Right cardiac atrium (tissue), 5 donors: ENCODE measurements at regions not wholly inside any gene's neighbourhood (a gene's known extent, or its start where the extent isn't known, plus 50 kb on each side); places are given as distances from the start of the nearest gene placed in this dataset.
A peak's percentile ranks its signal among the peaks of the same experiment; 100 is the strongest.
"Not testable (repeated sequence)": the region's sequence is repeated elsewhere in the genome, so short reads cannot be mapped to it uniquely, and the experiment has no call there.

ENCODE experiments used
- ATAC-seq, 2 donors: fragments of 200-7000 bp; cut with Tn5 transposase; one replicate each; pipeline versions ENCODE4 v1.8.0 to v1.9.1; 2020; ENCODE audit warnings: moderate library complexity in 2 of 2, mild to moderate bottlenecking in 1 of 2
- DNase-seq, 3 donors: peaks; one replicate each; pipeline ENCODE4 v3.0.0-alpha.2; 2020
- H3K27ac ChIP-seq: one replicate; pipeline ENCODE4 v1.5.1; 2013; ENCODE audit warnings: mild to moderate bottlenecking, low read length, control low read depth, moderate library complexity
- H3K27me3 ChIP-seq: one replicate; pipeline ENCODE4 v1.6.1; 2013; ENCODE audit not compliant: control insufficient read depth, insufficient read depth
- H3K4me1 ChIP-seq: one replicate; pipeline ENCODE4 v1.6.1; 2013; ENCODE audit warnings: low read length; ENCODE audit not compliant: control insufficient read depth, insufficient read depth
- H3K4me3 ChIP-seq: one replicate; pipeline ENCODE4 v1.5.1; 2013; ENCODE audit warnings: low read length, control low read depth
- H3K9me3 ChIP-seq: one replicate; pipeline ENCODE4 v1.6.1; 2013; ENCODE audit warnings: low read length; ENCODE audit not compliant: control insufficient read depth
- WGBS: extraction: QIAGEN DNeasy Blood & Tissue Kit; methylation state at CpG from one replicate; pipeline ENCODE4 v1.1.7; 2013; 5-methylcytosine and 5-hydroxymethylcytosine counted together
- intact Hi-C, 4 donors: fragments of 100-400 bp; cut with DNase I; formaldehyde crosslinking; loops; one replicate each; pipeline versions ENCODE4 v1.11.0 to v1.14.0; 2022 to 2023
- donor health status: healthy with polysubstance abuse.
- donor health status: DM: no; HTN: yes; CAD: no.
- donor health status: DM: no; HTN: no; CAD: no.
- donor health status: DM: no; HTN: yes; CAD: no; lungs with severe emphysema.
- donor health status: DM: yes; HTN: yes; CAD: no.

DNA sequence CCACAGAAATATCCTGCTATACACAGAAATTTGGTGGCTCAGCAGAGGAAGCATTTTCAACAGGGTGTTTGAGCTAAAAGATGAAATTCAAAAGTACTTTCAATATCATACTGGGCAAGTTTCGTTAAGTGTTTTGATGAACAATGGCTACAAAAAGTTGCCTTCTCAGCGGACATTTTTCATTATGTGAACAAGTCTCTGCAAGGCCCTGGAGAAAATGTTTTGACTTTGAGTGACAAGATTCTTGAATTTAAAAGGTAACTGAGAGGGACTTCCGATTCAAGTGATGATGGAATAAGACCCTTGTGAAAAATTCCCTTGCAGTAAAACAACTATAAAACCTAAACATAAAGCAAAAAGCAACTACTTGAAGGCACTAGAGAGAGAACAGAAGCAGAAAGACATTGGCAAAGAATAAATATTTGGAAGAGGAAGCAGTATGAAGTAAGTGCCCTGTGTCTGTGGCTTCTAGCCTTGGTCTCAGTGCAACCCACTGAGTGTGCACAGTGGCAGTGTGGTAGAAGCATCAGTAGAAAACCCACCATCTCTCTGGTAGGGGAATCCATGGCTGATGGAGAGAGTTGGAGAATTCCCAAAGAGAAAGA, 62.5 kb upstream of the NAMPT start:
- H3K27ac ChIP-seq: no peak overlapping the region
- DNase-seq (no peak), ATAC-seq (no peak)
- no peaks in the 10 kb centered on the region for H3K27me3 ChIP-seq
- H3K4me3 ChIP-seq: no peak overlapping the region
- no peaks in the 10 kb centered on the region for H3K4me1 ChIP-seq
- intact Hi-C loops: no loop called here
- H3K9me3 ChIP-seq: no peaks in the 10 kb centered on the region
- 89% methylated on average over 3 of the region's 3 CpGs for WGBS

DNA sequence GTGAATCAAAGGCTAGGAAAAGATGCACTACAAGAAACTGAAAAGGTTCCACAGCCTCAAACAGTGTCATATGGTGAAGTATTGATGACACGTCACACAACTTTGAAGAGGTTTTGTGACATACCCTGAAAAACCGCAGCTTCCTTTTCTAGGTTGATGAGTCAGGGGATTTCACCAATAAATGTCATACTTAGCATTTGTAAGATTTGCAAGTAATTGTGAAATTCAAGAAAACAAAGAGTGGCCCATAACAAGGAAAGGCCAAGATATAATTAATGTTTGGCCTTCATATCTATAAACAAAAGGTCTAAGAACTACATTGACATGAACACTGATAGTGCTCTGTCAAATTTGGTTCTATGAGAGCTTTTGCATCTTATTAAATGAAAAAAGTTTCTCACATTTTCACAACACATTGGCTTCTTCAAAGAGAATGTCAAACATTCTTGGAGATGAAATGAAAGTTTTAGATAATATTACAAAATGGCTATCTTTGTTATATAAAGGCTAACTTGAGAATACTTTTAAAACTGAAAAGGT, 62.0 kb upstream of the NAMPT start:
- ATAC-seq: peak in 1 of 2 donors; percentile 57
- no peaks in the 10 kb centered on the region for H3K27me3 ChIP-seq
- H3K4me1 ChIP-seq: no peaks in the 10 kb centered on the region
- no peak for DNase-seq
- no peak overlapping the region for H3K27ac ChIP-seq
- H3K9me3 ChIP-seq: no peaks in the 10 kb centered on the region
- 78% methylated on average over 2 of the region's 2 CpGs for WGBS
- intact Hi-C loops: no loop called here
- no peak overlapping the region for H3K4me3 ChIP-seq

DNA sequence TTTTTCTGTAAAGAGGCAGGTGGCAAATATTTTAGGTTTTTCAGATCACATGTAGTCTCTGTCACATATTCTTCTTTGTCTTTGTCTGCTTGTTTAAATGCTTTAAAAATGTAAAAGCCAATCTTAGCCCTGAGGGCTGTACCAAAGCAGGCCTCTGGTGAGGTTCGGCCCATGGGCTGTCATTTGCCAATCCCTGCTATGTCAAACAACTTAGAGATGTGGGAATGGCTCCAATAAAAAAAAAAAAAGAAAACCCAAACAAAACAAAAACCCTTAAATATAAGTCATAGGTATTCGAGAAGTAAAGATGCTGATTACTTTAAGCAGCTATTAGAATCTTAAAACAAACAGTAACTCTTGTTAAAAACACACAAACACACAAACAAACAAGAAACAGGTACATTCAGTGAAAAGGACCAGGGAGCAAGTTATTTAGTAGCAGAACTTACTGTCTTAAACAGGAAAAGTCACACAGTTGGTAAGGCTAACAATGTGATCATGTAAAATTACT, 61.4 kb upstream of the NAMPT start:
- Histone ChIP-seq H3K9me3 (no peaks in the 10 kb centered on the region), H3K27me3 (no peaks in the 10 kb centered on the region), H3K4me3 (no peak overlapping the region), H3K27ac (no peak overlapping the region), H3K4me1 (no peaks in the 10 kb centered on the region)
- 85% methylated on average over 2 of the region's 2 CpGs for WGBS
- DNase-seq: no peak
- no peak for ATAC-seq
- intact Hi-C loops: no loop called here

DNA sequence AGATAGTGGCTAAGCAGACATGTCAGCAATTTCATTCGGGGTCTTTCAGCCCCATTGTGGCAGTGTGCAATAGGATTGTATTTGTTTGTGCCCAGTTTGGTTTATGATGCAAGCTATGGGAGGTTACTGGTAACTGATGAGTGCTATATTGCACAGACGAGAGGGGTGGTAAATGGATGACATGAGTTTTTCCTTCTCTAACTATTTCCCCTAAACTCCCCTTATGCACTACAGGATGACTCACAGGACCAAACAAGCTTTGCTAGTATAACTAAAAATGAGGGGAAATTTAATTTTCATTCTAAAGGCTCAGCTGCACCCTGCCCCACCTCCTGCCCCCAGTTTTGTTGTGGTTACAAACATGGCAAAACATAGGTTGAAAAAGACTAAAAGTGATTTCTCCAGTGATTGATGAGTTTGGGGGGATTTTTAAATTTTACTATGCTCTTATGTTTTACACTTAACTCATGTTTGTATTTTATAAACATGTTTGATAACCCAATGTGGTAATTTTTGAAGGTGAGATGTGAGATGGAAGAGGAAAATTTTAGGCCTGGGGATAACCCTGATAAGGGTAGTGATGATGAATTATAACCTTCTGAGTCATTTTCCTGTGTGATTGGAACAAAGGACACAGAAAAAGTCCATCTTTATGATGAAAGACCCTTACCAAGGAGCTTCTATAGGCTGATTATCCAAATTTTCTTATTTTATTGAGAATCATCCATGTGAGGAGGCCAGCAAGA, 60.8 kb upstream of the NAMPT start:
- no peak overlapping the region for H3K27ac ChIP-seq
- ATAC-seq: peak in 1 of 2 donors; percentile 62
- no peaks in the 10 kb centered on the region for H3K4me1 ChIP-seq
- DNase-seq: no peak
- no peak overlapping the region for H3K4me3 ChIP-seq
- H3K27me3 ChIP-seq: no peaks in the 10 kb centered on the region
- intact Hi-C loops: no loop called here
- H3K9me3 ChIP-seq: no peaks in the 10 kb centered on the region
- 63% methylated on average over 2 of the region's 2 CpGs for WGBS

DNA sequence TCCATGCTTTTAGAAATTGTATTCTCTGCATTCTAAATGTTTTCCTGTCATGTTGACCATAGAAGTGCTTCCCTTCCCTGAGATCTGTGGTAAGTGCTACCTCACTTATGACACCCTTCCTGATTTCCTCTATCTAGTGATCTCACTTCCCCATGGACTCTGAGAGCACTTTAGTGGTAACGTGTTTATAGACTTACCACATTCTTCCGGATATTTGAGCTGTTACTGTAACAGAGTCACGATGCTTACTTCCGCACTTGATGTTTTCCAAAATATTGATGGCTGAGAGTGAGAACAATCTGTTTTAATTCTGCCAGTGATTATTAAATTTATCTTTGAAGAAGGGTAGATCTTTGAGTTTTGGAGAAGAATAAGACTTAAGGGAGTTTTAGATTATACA, 60.1 kb upstream of the NAMPT start:
- H3K9me3 ChIP-seq: no peaks in the 10 kb centered on the region

DNA sequence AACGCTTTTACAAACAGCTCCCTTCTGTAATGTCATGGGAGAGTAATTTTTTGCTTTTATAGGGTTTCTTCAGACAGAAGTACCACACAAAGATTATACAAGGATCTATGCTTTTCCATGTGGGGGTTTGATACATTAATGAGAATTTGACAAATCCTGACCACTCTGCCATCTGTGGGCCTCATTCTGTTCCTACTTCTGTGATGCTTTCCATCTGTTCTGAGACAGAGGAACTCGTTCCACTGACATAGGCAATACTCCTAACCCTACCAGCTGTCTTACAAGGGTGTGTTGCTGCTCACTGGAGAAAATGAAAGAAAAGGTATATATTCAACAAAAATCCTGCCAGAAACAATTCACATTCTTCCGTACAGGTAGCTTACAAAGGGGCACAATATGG, 59.4 kb upstream of the NAMPT start:
- ATAC-seq: no peak
- Histone ChIP-seq H3K4me3 (no peak overlapping the region), H3K4me1 (no peaks in the 10 kb centered on the region), H3K27ac (no peak overlapping the region), H3K9me3 (no peaks in the 10 kb centered on the region), H3K27me3 (no peaks in the 10 kb centered on the region)
- intact Hi-C loops: no loop called here
- 69% methylated on average over 3 of the region's 3 CpGs for WGBS
- no peak for DNase-seq

More for the DNA sequence above, 60.1 kb upstream of the NAMPT start:
- H3K4me3 ChIP-seq: no peak overlapping the region
- DNase-seq (no peak), ATAC-seq (peak; percentile 68 to 74)
- intact Hi-C loops: no loop called here
- no peaks in the 10 kb centered on the region for H3K4me1 ChIP-seq
- H3K27me3 ChIP-seq: no peaks in the 10 kb centered on the region
- WGBS: 83% methylated on average over 4 of the region's 4 CpGs
- no peak overlapping the region for H3K27ac ChIP-seq

DNA sequence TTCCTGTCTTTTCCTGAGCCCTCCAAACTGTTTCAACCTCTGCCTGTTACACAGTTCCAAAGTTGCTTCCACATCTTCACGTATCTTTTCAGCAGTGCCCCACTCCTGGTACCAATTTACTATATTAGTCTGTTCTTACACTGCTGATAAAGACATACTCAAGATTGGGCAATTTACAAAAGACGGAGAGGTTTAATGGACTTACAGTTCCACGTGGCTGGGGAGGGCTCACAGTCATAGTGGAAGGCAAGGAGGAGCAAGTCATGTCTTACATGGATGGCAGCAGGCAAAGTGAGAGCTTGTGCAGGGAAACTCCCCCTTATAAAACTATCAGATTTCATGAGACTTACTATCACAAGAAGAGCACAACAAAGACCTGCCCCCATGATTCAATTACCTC, 57.3 kb upstream of the NAMPT start:
- intact Hi-C loops, H3K27me3 ChIP-seq, H3K27ac ChIP-seq, ATAC-seq, H3K9me3 ChIP-seq, H3K4me3 ChIP-seq, H3K4me1 ChIP-seq, DNase-seq: not testable (repeated sequence)
- WGBS: 75% methylated on average over 3 of the region's 3 CpGs

DNA sequence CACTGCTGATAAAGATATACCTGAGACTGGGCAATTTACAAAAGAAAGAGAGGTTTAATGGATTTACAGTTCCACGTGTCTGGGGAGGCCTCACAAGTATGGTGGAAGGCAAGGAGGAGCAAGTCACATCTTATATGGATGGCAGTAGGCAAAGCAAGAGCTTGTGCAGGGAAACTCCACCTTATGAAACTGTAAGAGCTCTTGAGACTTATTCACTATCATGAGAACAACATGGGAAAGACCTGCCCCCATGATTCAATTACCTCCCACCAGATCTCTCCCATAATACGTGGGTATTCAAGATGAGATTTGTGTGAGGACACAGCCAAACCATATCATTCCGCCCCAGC, 55.4 kb upstream of the NAMPT start:
- H3K9me3 ChIP-seq, H3K27ac ChIP-seq, ATAC-seq, H3K4me3 ChIP-seq, H3K4me1 ChIP-seq, H3K27me3 ChIP-seq, DNase-seq, intact Hi-C loops: not testable (repeated sequence)
- 58% methylated on average over 3 of the region's 3 CpGs for WGBS

DNA sequence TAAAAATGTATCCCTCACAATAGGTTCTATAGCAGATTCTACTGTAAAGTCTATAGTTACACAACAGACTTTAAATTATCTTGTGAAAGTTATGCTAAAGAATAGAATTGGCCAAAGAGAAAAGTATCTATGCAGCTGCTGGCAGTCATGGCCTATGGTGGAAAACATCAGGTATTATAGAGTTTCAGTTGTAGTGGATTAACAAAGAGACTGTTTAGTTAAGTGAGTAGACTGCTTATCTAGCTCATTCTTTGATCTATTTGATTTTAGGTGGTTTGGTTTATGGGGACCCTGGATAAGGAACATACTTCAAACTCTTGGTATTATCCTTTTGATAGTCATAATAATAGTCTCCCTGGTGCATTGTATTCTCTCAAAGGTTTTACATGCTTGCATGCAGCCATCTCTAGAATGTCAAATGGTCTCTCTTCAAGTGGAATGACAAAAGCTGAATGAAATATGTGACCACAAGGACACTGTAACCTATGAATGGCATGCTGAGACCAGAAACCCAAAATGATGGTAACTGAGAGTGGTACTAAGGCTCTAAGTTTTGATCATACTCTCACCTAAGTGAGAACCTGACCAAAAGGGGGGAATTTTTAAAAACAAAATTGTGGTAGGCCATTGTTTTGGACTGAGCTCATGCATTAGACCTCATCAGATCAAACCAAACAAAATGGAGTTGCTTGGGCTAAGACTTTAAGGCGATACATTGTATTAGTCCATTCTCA, 54.9 kb upstream of the NAMPT start:
- Histone ChIP-seq H3K27ac (no peak overlapping the region), H3K9me3 (no peaks in the 10 kb centered on the region)
- ATAC-seq: no peak

DNA sequence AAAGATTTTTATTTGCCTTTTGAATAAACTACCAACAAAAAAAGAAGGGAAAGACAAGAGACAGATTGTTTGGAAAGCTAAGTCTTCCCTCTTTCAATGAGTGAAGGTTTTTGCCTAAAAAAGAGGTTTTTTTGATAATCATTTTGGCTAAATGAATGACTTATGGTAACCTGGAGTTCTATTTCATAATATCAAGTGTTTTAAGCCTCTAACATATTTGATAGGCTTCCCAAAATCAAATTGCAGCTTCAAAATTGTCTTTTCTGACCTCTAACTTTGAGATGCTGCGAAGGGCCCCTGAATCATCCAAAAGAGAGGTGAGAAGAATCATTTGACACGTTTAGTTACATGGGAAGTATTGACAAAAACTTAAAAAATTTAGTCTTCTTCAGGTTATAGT, 53.0 kb upstream of the NAMPT start:
- 58% methylated on average over 2 of the region's 2 CpGs for WGBS
- H3K9me3 ChIP-seq: no peaks in the 10 kb centered on the region
- intact Hi-C loops: no loop called here
- H3K27ac ChIP-seq: no peak overlapping the region
- no peak overlapping the region for H3K4me3 ChIP-seq
- H3K27me3 ChIP-seq: no peaks in the 10 kb centered on the region
- H3K4me1 ChIP-seq: no peaks in the 10 kb centered on the region
- DNase-seq (no peak), ATAC-seq (no peak)

More for the DNA sequence above, 54.9 kb upstream of the NAMPT start:
- no peak for DNase-seq
- H3K4me1 ChIP-seq: no peaks in the 10 kb centered on the region
- 0% methylated on average over 1 of the region's 1 CpG for WGBS
- intact Hi-C loops: no loop called here
- no peak overlapping the region for H3K4me3 ChIP-seq
- H3K27me3 ChIP-seq: no peaks in the 10 kb centered on the region

DNA sequence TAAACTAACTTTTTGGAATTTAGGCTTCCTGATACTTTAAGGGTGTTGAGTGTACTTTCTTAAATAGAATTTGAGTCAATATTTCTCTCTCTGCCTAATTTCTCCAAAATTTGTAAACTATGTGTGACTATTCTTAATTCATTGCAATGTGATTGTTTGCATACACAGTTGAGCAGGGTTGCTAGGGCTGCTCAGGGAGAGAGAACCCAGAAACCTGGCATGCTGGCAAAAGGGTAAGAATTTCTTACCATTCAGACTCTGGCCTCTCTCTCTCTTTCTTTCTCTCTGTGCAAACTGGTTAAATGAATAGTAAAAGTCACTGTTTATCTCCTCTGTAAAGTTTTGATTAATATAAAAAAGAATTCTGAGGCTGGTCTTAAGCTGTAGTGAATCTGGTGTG, 51.0 kb upstream of the NAMPT start:
- Histone ChIP-seq H3K4me1 (no peaks in the 10 kb centered on the region), H3K27me3 (no peaks in the 10 kb centered on the region), H3K27ac (no peak overlapping the region), H3K4me3 (no peak overlapping the region), H3K9me3 (no peaks in the 10 kb centered on the region)
- no peak for ATAC-seq
- DNase-seq: no peak
- intact Hi-C loops: no loop called here
